ENCODE measurements at regions not wholly inside any gene's neighbourhood (a gene's known extent, or its start where the extent isn't known, plus 50 kb on each side); places are given as distances from the start of the nearest gene placed in this dataset.

GRCh38 chr18:77395953-77396352 lies 146.3 kb downstream of the GALR1 start:
- H2AFZ ChIP-seq (ENCODE audit: low read depth), result no peak overlapping the region
- no peak overlapping the region for H3K9ac ChIP-seq
- H3K4me3 ChIP-seq (IDR thresholded peaks at IDR 0.05; ENCODE audit: insufficient read depth, low read depth, low read length), result no peak overlapping the region
- no peaks in the 10 kb centered on the region for H4K20me1 ChIP-seq (ENCODE audit: insufficient read depth)
- no peaks in the 10 kb centered on the region for H3K36me3 ChIP-seq (ENCODE audit: insufficient read depth)
- no peak overlapping the region for H3K27ac ChIP-seq
- H3K4me1 ChIP-seq (ENCODE audit: low read depth, poor library complexity, severe bottlenecking), result peaks cover 27% of the 10 kb centered on the region
- no peak overlapping the region for H3K4me2 ChIP-seq
- no peaks in the 10 kb centered on the region for H3K27me3 ChIP-seq (ENCODE audit: insufficient read depth, low read depth)
- no peaks in the 10 kb centered on the region for H3K79me2 ChIP-seq (ENCODE audit: insufficient read depth, low read depth)
- TF ChIP-seq CTCF (conservative IDR thresholded peaks at IDR 0.05; ENCODE audit: low read depth, low read length), result no peak

GRCh38 chr18:77397056-77397455 lies 147.4 kb downstream of the GALR1 start:
- Histone ChIP-seq H3K4me2 (no peak overlapping the region), H3K9ac (no peak overlapping the region), H3K27me3 (ENCODE audit: insufficient read depth, low read depth) (no peaks in the 10 kb centered on the region), H3K4me3 (IDR thresholded peaks at IDR 0.05; ENCODE audit: insufficient read depth, low read depth, low read length) (no peak overlapping the region), H2AFZ (ENCODE audit: low read depth) (no peak overlapping the region), H3K79me2 (ENCODE audit: insufficient read depth, low read depth) (no peaks in the 10 kb centered on the region), H3K36me3 (ENCODE audit: insufficient read depth) (no peaks in the 10 kb centered on the region), H3K4me1 (ENCODE audit: low read depth, poor library complexity, severe bottlenecking) (peaks cover 38% of the 10 kb centered on the region), H3K27ac (no peak overlapping the region), H4K20me1 (ENCODE audit: insufficient read depth) (no peaks in the 10 kb centered on the region)
- no peak for TF ChIP-seq CTCF (conservative IDR thresholded peaks at IDR 0.05; ENCODE audit: low read depth, low read length)

- peaks cover 44% of the 10 kb centered on the region for H3K4me1 ChIP-seq (ENCODE audit: low read depth, poor library complexity, severe bottlenecking)
- no peak for TF ChIP-seq CTCF (conservative IDR thresholded peaks at IDR 0.05; ENCODE audit: low read depth, low read length)
- H3K79me2 ChIP-seq (ENCODE audit: insufficient read depth, low read depth), result no peaks in the 10 kb centered on the region
- no peak overlapping the region for H3K4me2 ChIP-seq
- H2AFZ ChIP-seq (ENCODE audit: low read depth), result no peak overlapping the region
- H3K27ac ChIP-seq, result no peak overlapping the region
- no peaks in the 10 kb centered on the region for H3K27me3 ChIP-seq (ENCODE audit: insufficient read depth, low read depth)
- H3K9ac ChIP-seq, result no peak overlapping the region
- H4K20me1 ChIP-seq (ENCODE audit: insufficient read depth), result no peaks in the 10 kb centered on the region
- H3K36me3 ChIP-seq (ENCODE audit: insufficient read depth), result no peaks in the 10 kb centered on the region
- no peak overlapping the region for H3K4me3 ChIP-seq (IDR thresholded peaks at IDR 0.05; ENCODE audit: insufficient read depth, low read depth, low read length)
Measured at GRCh38 chr18:77397617-77398016, 148.0 kb downstream of the GALR1 start.

- H3K4me1 ChIP-seq (ENCODE audit: low read depth, poor library complexity, severe bottlenecking), result peaks cover 37% of the 10 kb centered on the region
- peak overlapping the region; percentile 43 for H3K4me2 ChIP-seq
- no peak overlapping the region for H3K4me3 ChIP-seq (IDR thresholded peaks at IDR 0.05; ENCODE audit: insufficient read depth, low read depth, low read length)
- peak overlapping the region; percentile 40; the same call in 1 of the 2 replicates for H3K27ac ChIP-seq
- no peaks in the 10 kb centered on the region for H3K79me2 ChIP-seq (ENCODE audit: insufficient read depth, low read depth)
- TF ChIP-seq CTCF (conservative IDR thresholded peaks at IDR 0.05; ENCODE audit: low read depth, low read length), result no peak
- no peaks in the 10 kb centered on the region for H3K36me3 ChIP-seq (ENCODE audit: insufficient read depth)
- no peak overlapping the region for H3K9ac ChIP-seq
- no peaks in the 10 kb centered on the region for H3K27me3 ChIP-seq (ENCODE audit: insufficient read depth, low read depth)
- no peak overlapping the region for H2AFZ ChIP-seq (ENCODE audit: low read depth)
- H4K20me1 ChIP-seq (ENCODE audit: insufficient read depth), result no peaks in the 10 kb centered on the region
Measured at GRCh38 chr18:77400561-77400960, 150.9 kb downstream of the GALR1 start.

Measured in KMS-11 (cell line).